IPS-15b (cell line): ENCODE measurements at regions not wholly inside any gene's neighbourhood (a gene's known extent, or its start where the extent isn't known, plus 50 kb on each side); places are given as distances from the start of the nearest gene placed in this dataset.

Source experiments
- H3K27me3 ChIP-seq: one replicate; pipeline ENCODE4 v1.6.1; 2013; ENCODE audit warnings: low read length; ENCODE audit not compliant: control insufficient read depth, insufficient read depth
- H3K36me3 ChIP-seq: one replicate; pipeline ENCODE4 v1.6.1; 2013; ENCODE audit warnings: low read length; ENCODE audit not compliant: control insufficient read depth, insufficient read depth
- H3K4me1 ChIP-seq: one replicate; pipeline ENCODE4 v1.6.1; 2013; ENCODE audit warnings: mild to moderate bottlenecking, low read length; ENCODE audit not compliant: control insufficient read depth, insufficient read depth
- H3K4me3 ChIP-seq: one replicate; pipeline ENCODE4 v1.5.1; 2013; ENCODE audit warnings: low read depth, low read length
- H3K9ac ChIP-seq: one replicate; pipeline ENCODE4 v1.6.1; 2013; ENCODE audit warnings: low read depth, mild to moderate bottlenecking, low read length
- H3K9me3 ChIP-seq: one replicate; pipeline ENCODE4 v1.6.1; 2013; ENCODE audit warnings: mild to moderate bottlenecking, low read length; ENCODE audit not compliant: control insufficient read depth, insufficient read depth

DNA sequence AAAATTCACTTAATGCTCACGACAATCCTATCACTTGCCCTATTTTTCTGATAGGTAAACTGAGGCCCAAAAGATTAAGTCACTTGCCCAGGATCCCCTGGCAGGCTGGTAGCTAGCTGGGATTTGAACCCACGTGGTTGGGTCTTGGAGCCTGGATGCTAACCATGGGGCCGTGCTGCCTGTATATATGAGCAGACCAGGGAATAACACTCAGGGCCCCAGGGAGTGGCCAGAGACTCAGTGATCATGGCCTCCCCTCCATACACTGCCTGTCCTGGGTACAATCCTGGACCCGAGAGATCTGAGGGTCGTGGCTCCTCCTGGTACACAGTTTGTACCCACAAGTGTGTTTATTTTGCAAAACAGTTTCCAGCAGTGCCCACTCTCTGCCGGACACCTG is 116.9 kb upstream of the PTPN1 start:
- no peak overlapping the region for H3K9ac ChIP-seq
- H3K36me3 ChIP-seq: no peaks in the 10 kb centered on the region
- no peaks in the 10 kb centered on the region for H3K27me3 ChIP-seq
- no peaks in the 10 kb centered on the region for H3K4me1 ChIP-seq
- no peaks in the 10 kb centered on the region for H3K9me3 ChIP-seq
- H3K4me3 ChIP-seq: no peak overlapping the region

DNA sequence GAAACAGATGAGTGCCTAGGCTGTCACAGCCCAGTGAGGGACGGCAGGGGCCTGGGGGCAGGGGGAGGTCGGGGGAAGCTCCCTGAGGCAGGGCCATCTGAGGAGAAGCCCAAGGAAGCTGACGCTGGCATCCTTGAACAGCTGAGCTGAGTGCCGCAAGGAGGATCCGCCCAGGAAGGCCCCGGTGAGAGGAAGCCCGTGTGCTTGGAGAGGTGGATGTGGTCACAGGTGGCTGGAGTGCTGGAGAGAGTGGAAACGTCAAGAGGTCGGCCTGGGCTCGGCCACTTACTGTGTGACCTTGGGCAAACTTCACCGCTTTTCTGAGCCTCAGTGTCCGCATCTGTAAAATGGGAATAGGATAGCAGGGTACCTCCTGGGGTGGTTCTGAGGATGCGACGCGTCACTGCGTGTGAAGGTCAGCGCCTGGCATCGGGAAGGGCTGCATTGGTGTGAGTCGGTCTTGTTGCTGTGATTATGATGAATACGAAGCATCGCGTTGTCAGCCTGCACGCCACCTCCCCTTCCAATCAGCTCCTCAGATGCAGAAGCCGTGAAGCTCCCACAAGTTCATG is 116.1 kb upstream of the PTPN1 start:
- no peaks in the 10 kb centered on the region for H3K4me1 ChIP-seq

DNA sequence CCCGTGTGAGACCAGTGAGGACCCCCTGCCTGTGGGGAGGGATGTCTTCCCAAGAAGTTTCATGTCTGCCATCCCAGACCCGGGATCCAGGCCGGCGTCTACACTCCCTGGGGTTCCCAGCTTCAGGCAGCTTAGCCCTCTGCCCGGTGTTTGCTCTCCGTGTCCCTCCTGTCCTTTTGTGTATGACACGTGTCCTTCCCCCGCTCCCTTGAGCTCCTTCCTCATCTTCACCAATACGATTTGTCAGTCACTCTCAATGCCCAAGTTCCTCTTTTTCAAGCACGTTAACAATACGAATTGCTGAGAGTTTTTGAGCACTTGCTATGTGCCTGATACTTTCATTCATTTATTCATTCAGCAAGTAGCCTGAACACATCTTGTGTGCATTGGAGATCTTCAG is 115.6 kb upstream of the PTPN1 start:
- H3K9me3 ChIP-seq: no peaks in the 10 kb centered on the region

More for the DNA sequence above, 116.1 kb upstream of the PTPN1 start:
- Histone ChIP-seq H3K4me3 (no peak overlapping the region), H3K36me3 (no peaks in the 10 kb centered on the region), H3K27me3 (no peaks in the 10 kb centered on the region), H3K9me3 (no peaks in the 10 kb centered on the region), H3K9ac (no peak overlapping the region)

DNA sequence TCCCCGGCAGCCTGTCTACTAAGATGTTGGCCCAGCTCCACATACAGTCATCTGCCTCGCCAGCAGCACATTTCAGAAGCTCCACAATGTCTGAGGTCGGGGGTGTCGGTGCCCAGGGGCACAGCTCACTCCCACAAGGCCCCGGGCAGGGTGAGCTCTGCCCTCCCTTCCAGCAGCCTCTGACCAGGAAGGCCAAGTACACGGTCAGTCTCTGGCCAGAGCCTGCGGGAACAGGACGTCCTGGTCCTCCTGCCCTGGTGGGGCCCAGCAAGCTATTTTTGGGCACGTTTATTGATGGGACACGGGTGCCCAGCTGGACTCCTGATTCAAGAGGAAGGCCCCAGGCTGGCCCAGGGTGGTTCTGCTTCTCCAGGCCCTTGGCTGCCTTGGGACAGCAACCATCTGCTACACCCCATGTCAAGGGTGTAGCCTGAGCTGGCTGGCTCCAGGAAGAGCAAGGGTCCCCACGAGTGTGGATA is 114.9 kb upstream of the PTPN1 start:
- Histone ChIP-seq H3K4me1 (no peaks in the 10 kb centered on the region), H3K4me3 (no peak overlapping the region), H3K36me3 (no peaks in the 10 kb centered on the region), H3K9me3 (no peaks in the 10 kb centered on the region), H3K9ac (no peak overlapping the region), H3K27me3 (no peaks in the 10 kb centered on the region)

More for the DNA sequence above, 115.6 kb upstream of the PTPN1 start:
- Histone ChIP-seq H3K9ac (no peak overlapping the region), H3K4me3 (no peak overlapping the region), H3K36me3 (no peaks in the 10 kb centered on the region), H3K4me1 (no peaks in the 10 kb centered on the region), H3K27me3 (no peaks in the 10 kb centered on the region)

DNA sequence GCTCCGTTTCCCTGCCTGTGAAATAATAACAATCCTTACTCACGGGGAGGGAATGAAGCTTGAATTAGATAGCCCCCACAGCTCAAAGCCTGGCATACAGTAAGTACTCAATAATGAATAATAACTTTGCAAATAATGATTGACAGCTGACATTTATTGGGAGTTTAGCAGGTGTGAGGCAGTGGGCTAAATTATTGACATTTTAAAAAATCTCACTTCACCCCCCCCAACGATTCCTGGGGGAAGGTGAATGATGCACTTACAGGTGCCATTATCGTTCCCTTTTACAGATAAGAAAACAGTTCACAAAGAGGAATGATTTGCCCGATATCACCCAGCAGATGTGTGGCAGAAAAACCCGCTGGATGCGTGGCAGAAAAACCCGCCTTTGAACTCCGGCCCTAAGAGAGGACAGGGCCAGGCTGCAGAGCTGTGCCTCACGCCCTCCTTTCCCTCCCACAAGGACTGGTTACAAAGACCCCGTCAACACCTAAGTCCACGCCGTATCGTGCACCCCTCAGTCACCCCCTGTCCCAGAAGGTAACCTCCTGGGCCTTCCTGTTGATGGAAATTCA is 114.2 kb upstream of the PTPN1 start:
- no peaks in the 10 kb centered on the region for H3K27me3 ChIP-seq
- H3K9me3 ChIP-seq: no peaks in the 10 kb centered on the region
- H3K4me3 ChIP-seq: no peak overlapping the region
- H3K4me1 ChIP-seq: no peaks in the 10 kb centered on the region
- no peak overlapping the region for H3K9ac ChIP-seq
- no peaks in the 10 kb centered on the region for H3K36me3 ChIP-seq

DNA sequence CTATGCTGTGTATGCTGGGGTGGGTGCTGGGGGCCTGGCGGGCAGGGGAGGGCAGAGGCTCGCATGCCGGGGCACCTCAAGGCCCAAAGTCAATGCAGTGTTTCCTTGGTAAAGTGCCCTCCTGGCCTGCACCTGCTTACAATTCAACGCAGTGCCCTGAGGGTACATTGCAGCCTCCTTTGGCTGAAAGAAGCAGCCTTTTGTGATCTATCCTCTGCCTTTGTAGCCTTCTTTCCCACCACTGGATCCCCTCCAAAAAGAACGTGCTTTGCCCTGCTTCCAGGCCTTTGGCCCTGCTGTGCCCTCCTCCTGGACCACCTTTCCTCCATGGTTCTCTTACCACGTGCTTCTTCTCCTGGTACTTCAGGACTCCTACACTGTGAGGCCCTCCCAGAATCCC is 113.6 kb upstream of the PTPN1 start:
- Histone ChIP-seq H3K4me1 (no peaks in the 10 kb centered on the region), H3K4me3 (no peak overlapping the region), H3K9ac (no peak overlapping the region), H3K27me3 (no peaks in the 10 kb centered on the region), H3K9me3 (no peaks in the 10 kb centered on the region), H3K36me3 (no peaks in the 10 kb centered on the region)

DNA sequence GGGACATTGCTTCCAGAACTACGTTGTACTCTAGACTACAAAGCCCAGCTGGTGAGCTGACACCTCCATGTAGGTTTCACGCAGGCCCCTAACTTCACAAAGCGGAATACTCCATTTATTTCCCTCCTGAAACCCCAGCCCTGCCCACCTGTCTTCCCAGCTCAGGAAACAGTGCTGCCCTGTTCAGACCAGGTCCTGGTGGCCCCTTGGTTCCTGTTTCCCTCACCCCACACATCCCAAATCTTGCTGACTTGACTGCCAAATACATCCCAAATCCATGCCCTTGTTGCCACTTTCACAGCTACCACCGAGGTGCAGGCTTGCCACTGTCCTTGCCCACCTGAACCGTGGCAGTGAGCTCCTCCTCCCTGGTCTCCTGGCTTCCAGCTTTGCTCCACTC is 113.1 kb upstream of the PTPN1 start:
- Histone ChIP-seq H3K4me3 (no peak overlapping the region), H3K4me1 (no peaks in the 10 kb centered on the region), H3K9ac (no peak overlapping the region), H3K9me3 (no peaks in the 10 kb centered on the region), H3K27me3 (no peaks in the 10 kb centered on the region), H3K36me3 (no peaks in the 10 kb centered on the region)

DNA sequence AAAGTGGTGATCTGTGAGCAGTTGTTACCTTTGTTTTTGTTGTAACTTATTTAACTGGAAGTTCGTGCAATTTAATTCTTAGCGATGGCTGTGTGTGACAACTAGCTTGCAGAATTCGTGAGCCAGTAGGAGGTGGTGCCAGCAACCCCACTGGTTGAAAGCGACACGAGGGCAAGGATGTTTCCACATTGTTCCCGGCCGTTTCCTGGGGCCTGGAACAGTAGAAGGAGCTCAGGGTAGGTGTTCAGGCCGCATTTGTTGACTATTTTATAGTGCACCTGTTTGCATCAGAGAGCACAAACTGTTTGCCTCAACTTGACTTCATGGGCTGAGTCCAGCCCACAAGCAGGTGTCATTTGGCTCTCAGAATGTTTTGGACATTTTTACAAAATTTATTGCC is 112.1 kb upstream of the PTPN1 start:
- Histone ChIP-seq H3K9ac (no peak overlapping the region), H3K4me3 (no peak overlapping the region), H3K36me3 (no peaks in the 10 kb centered on the region), H3K27me3 (no peaks in the 10 kb centered on the region), H3K9me3 (no peaks in the 10 kb centered on the region), H3K4me1 (no peaks in the 10 kb centered on the region)

DNA sequence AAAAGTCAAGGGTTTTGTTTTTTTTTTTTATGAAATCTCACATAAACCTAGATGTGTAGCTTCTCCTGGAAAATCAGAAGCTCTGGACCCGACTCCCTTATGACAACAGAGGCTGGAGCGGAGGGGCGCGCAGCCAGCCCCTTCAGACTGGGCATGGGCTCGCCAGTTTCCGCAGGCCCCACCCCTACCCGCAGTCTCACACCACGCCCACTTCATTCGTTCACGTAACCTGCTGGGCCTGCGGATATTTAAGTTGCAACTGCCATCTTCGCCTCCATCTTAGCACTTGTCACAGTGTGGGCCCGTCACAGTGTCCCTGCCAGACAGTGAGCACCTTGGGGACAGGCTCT is 111.7 kb upstream of the PTPN1 start:
- Histone ChIP-seq H3K9ac (no peak overlapping the region), H3K9me3 (no peaks in the 10 kb centered on the region), H3K36me3 (no peaks in the 10 kb centered on the region), H3K4me1 (no peaks in the 10 kb centered on the region), H3K27me3 (no peaks in the 10 kb centered on the region), H3K4me3 (no peak overlapping the region)

DNA sequence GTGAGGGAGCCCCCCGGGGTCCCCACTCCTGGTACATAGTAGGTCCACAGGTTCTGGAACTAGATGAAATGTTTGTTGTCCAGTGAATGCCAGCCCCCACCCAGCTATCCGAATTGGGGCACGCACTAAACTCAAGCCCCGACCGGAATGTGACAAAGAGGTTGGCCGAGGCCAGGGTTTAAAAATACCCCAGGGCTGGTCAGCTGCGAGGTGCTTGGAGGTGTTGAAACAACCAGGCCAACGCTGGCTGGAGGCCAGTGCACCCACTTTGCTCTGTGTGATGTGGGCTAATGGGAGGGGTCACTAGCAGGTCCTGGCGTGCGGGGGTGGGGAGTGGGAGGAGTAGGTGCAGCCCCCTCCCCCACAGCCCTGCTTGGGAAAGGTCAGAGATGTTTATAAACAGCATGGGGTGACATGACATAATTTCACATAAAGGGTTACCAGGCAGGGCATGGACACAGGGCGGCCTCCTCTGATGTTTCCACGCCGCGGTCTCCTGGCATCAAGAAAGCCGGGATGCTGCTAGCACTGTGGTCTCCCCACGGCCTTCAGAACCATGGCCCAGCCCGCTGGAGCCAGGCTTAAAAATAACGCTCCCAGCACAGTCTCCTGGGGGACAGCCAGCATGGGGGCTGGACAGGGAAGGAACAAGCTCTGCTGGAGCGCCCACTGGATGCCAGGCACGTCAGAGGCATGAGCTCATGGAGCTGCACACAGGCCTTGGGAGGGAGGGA is 111.2 kb upstream of the PTPN1 start:
- Histone ChIP-seq H3K4me3 (no peak overlapping the region), H3K36me3 (no peaks in the 10 kb centered on the region), H3K27me3 (no peaks in the 10 kb centered on the region), H3K9me3 (no peaks in the 10 kb centered on the region), H3K4me1 (no peaks in the 10 kb centered on the region), H3K9ac (no peak overlapping the region)

DNA sequence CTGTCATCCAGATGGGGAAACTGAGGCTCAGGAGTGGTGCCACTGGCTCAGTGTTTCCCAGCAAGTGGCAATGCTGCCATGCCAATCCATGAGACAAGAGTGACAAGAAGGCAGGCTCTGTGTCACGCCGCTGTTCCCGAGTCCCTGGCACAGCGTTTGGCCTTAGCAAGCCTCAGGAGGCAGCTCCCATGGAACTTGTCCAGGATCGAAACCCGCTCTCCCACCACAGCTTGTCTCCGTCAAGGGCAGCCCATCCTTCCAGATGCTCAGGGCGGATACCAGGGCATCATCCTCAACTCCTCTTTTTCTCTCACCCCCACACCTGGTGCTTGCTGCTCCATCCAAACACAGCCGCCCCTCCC is 110.6 kb upstream of the PTPN1 start:
- Histone ChIP-seq H3K9ac (no peak overlapping the region), H3K4me1 (no peaks in the 10 kb centered on the region), H3K36me3 (no peaks in the 10 kb centered on the region), H3K9me3 (no peaks in the 10 kb centered on the region), H3K4me3 (no peak overlapping the region), H3K27me3 (no peaks in the 10 kb centered on the region)
